ENCODE measurements at regions not wholly inside any gene's neighbourhood (a gene's known extent, or its start where the extent isn't known, plus 50 kb on each side); places are given as distances from the start of the nearest gene placed in this dataset.

DNA sequence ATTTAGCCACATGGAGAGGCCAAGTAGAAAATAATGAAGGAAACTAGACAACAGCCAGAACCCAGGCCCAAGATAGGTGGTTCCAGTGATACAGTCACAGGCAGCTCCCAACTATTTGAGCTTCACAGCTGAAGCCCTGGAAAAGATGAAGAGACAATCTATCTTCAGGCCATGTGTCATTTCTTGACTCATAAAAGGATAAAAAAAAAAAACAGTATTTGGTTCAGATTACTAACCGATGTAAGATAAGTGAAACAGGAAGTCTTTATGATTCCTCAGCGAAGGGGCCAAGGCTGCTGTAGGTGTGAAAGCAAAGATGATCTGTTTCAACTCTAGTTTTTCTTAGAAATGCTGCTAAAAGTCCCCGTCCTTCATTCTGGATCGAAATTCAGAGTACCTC is 394.6 kb downstream of the ZNF385D start:
- TF ChIP-seq, protein P1, sequence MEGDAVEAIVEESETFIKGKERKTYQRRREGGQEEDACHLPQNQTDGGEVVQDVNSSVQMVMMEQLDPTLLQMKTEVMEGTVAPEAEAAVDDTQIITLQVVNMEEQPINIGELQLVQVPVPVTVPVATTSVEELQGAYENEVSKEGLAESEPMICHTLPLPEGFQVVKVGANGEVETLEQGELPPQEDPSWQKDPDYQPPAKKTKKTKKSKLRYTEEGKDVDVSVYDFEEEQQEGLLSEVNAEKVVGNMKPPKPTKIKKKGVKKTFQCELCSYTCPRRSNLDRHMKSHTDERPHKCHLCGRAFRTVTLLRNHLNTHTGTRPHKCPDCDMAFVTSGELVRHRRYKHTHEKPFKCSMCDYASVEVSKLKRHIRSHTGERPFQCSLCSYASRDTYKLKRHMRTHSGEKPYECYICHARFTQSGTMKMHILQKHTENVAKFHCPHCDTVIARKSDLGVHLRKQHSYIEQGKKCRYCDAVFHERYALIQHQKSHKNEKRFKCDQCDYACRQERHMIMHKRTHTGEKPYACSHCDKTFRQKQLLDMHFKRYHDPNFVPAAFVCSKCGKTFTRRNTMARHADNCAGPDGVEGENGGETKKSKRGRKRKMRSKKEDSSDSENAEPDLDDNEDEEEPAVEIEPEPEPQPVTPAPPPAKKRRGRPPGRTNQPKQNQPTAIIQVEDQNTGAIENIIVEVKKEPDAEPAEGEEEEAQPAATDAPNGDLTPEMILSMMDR (IDR thresholded peaks at IDR 0.05): no peak
- TF ChIP-seq POLR2A (IDR thresholded peaks at IDR 0.05): no peak

All from testis (tissue), 2 donors.